Renal cortical epithelial cell (primary cell): ENCODE measurements at regions not wholly inside any gene's neighbourhood (a gene's known extent, or its start where the extent isn't known, plus 50 kb on each side); places are given as distances from the start of the nearest gene placed in this dataset.

Experiments
- DNase-seq: peaks from one replicate; pipeline ENCODE4 v3.0.0-alpha.2; 2011; ENCODE audit warnings: low read depth

- peak; percentile 99 for DNase-seq
Observed at GRCh38 chr1:68331117-68331865, 99.0 kb upstream of the WLS start.

- no peak for DNase-seq
Observed at GRCh38 chr1:68330391-68330790, 98.1 kb upstream of the WLS start.

GRCh38 chr1:68329096-68329835 lies 96.9 kb upstream of the WLS start:
- no peak for DNase-seq

GRCh38 chr1:68328490-68328889 lies 96.2 kb upstream of the WLS start:
- DNase-seq: no peak

- DNase-seq: peak; percentile 50
Observed at GRCh38 chr1:68327414-68327813, 95.1 kb upstream of the WLS start.

GRCh38 chr1:68326481-68326880 lies 94.2 kb upstream of the WLS start:
- DNase-seq: no peak

GRCh38 chr1:68324316-68324715 lies 92.0 kb upstream of the WLS start:
- DNase-seq: no peak

GRCh38 chr1:68322837-68323687 lies 90.7 kb upstream of the WLS start:
- peak; percentile 94 for DNase-seq

GRCh38 chr1:68322096-68322495 lies 89.8 kb upstream of the WLS start:
- no peak for DNase-seq

- peak; percentile 80 for DNase-seq
Observed at GRCh38 chr1:68321084-68321685, 88.9 kb upstream of the WLS start.

- no peak for DNase-seq
Observed at GRCh38 chr1:68320349-68320748, 88.0 kb upstream of the WLS start.

- no peak for DNase-seq
Observed at GRCh38 chr1:68319907-68320306, 87.6 kb upstream of the WLS start.

GRCh38 chr1:68317543-68317942 lies 85.2 kb upstream of the WLS start:
- DNase-seq: no peak

- DNase-seq: no peak
Observed at GRCh38 chr1:68314151-68314780, 81.9 kb upstream of the WLS start.

- no peak for DNase-seq
Observed at GRCh38 chr1:68313735-68314134, 81.4 kb upstream of the WLS start.

- no peak for DNase-seq
Observed at GRCh38 chr1:68308034-68308433, 75.7 kb upstream of the WLS start.

- DNase-seq: peak; percentile 19
Observed at GRCh38 chr1:68307378-68307787, 75.1 kb upstream of the WLS start.

GRCh38 chr1:68301471-68302001 lies 69.2 kb upstream of the WLS start:
- no peak for DNase-seq

GRCh38 chr1:68294367-68295066 lies 62.2 kb upstream of the WLS start:
- DNase-seq: no peak

GRCh38 chr1:68293609-68294366 lies 61.5 kb upstream of the WLS start:
- no peak for DNase-seq
